CD1c-positive myeloid dendritic cell (primary cell): ENCODE measurements at regions not wholly inside any gene's neighbourhood (a gene's known extent, or its start where the extent isn't known, plus 50 kb on each side); places are given as distances from the start of the nearest gene placed in this dataset.
"Not testable (repeated sequence)": the region's sequence is repeated elsewhere in the genome, so short reads cannot be mapped to it uniquely, and the experiment has no call there.

Experiments
- DNase-seq: peaks from one replicate; pipeline ENCODE4 v3.0.0-alpha.2; 2016; ENCODE audit errors: extremely low spot score

DNA sequence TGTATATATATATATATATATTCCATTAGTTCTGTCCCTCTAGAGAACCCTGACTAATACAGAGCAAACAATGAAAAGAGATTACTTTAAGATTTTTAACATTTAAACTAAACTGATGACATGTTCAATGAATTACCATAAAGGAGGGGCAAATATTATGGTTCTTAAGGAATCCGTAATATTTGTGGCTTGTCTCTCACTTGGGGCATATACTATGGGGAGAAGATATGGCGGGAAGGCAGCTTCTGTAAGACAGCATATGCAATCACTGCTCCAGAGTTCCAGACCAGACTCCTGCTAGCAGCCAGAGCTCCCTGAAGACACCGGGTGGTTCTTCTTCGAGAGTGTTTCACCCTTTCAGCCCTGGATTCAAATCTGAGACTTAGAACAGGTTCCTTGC is 321.1 kb upstream of the NT5E start:
- no peak for DNase-seq

DNA sequence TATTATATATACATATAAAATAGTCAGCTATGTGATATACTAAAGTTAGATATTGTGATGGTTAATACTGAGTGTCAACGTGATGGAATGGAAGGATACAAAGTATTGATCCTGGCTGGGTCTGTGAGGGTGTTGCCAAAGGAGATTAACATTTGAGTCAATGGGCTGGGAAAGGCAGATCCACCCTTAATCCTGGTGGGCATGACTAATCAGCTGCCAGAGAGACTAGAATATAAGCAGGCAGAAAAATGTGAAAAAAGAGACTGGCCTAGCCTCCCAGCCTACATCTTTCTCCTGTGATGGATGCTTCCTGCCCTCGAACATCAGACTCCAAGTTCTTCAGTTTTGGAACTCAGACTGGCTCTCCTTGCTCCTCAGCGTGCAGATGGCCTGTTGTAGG is 321.6 kb upstream of the NT5E start:
- not testable (repeated sequence) for DNase-seq

- no peak for DNase-seq
Measured at GRCh38 chr6:85127696-85128243, 322.1 kb upstream of the NT5E start.

- no peak for DNase-seq
Measured at GRCh38 chr6:85127168-85127498, 322.8 kb upstream of the NT5E start.

DNA sequence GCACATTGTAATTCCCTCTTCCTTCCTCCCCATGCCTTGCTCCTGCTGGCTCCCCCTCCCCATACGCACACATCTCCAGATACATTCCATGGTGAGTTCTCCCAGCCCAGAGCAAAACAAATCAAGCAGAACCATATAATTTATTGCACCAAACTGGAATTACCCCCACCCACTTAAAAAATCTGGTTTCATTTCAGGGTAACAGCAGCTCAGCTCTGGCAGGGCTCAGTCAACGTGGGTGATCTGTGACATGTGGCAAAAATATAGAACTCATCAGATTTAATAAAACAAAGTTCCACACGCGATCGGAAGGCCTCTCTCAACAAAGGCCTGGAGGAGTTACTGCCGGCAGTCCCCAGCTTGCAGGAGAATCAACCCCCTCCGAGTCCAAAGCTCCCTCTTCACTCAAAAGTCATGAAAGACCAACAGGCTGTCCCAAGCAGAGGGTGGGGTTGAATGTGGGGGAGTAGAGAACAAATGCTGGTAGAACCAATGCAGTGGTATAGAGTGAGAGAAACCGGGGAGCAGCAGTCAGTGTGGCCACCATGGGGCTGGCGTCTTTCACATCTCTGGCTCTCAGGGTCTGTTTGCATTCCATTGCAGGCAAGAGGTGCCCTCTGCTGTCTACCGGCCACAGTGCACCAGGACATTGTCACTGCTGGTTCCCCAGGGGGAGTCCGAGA is 323.3 kb upstream of the NT5E start:
- DNase-seq = no peak

GRCh38 chr6:85125526-85125925 is 324.4 kb upstream of the NT5E start:
- DNase-seq = no peak

DNA sequence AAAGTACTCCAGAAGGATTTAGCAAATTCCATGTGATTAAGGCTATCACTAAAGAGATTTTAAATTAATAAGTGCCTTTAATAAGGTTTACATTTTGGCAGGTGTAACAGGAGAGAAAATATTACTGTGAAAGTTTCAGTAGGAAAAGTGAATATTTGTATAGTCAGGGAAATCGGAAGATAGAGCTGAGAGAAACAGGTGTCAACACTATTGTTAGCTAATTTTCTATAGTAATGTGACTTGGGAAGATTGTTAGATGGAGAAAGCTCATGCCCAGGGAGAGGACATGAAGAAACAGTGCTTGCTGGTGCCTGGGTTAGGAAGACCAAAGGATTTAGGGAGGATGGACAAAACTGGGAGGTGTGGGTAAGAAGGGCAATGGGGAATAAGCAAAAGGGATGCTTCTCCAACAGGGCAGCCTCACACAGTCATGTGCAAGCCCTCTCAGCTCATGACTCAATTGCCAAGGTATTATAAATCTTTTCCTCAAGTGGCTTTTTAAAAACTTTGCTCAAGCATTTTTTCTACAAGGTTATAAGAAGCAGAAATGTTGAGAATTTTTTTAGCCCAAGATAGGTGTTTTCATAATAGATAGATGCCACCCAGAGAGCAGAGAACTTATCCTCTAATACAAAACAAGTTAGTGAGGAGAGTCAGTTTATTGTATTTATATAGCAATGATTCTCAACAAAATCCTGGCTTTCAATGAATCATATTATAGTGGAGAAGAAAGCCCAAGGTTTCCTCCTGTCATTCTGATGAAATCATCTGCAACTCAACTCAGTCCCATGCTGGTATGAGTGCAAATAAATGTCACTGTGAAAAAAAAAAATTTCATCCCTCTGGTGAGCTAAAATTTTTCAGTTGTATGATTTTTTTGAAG is 325.2 kb upstream of the NT5E start:
- DNase-seq = no peak

- DNase-seq = no peak
Measured at GRCh38 chr6:85121158-85121557, 328.7 kb upstream of the NT5E start.

GRCh38 chr6:85118652-85119235 is 331.1 kb upstream of the NT5E start:
- no peak for DNase-seq

GRCh38 chr6:85118233-85118632 is 331.6 kb upstream of the NT5E start:
- no peak for DNase-seq

DNA sequence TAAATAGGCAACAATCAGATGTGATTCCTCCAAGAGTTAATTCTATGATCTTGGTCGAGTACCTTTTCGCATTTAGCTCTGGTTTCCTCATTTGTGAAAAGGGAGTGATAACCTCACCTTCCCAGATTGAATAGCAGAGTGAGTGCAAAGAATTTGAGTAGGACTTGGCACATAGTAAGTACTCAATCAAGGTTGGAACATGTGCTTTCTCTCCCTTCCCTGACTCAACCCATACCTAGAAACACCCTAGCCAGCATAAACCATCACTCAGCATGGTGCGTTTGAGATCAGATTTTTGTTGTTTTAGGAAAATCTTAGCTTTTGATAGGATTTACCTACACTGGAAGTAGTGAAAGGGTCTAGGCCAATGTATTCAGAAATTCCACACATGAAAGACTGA is 333.4 kb upstream of the NT5E start:
- no peak for DNase-seq

- DNase-seq = no peak
Measured at GRCh38 chr6:85115876-85116275, 334.0 kb upstream of the NT5E start.

DNA sequence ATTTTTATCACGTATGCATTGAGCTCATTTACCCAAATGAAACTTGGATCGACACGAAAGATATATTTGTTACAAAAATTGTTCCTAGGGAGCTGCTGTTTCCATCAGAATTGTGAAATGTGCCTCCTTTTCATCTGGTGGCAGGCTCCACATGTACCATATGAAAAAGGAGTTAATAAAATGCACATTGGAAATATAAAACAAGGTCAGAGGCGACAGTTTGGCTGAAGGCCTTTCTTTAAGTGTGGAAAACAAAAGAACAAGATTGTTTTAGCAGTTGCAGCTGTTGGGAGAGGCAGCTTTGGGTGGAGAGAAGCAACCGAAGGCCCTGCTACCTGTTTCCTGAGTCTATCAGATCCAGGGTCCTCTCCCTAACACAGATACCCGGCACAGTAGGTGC is 334.5 kb upstream of the NT5E start:
- no peak for DNase-seq

DNA sequence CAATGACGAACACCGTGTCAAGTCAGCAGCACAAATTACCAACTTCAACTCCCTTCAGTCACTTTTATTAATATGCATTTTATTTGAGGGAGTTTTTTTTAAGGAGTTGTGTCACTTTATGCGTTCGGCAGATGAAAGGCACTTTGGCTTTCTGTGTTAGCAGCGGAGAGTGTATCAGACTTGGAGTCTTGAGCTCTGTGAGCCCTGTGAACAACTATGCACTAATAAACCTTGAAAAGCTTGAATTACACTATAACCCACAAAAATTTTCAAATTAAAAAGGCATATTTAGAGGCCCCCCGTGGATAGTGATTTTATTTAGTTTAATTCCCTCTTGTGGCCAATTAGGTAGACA is 335.3 kb upstream of the NT5E start:
- DNase-seq = no peak

DNA sequence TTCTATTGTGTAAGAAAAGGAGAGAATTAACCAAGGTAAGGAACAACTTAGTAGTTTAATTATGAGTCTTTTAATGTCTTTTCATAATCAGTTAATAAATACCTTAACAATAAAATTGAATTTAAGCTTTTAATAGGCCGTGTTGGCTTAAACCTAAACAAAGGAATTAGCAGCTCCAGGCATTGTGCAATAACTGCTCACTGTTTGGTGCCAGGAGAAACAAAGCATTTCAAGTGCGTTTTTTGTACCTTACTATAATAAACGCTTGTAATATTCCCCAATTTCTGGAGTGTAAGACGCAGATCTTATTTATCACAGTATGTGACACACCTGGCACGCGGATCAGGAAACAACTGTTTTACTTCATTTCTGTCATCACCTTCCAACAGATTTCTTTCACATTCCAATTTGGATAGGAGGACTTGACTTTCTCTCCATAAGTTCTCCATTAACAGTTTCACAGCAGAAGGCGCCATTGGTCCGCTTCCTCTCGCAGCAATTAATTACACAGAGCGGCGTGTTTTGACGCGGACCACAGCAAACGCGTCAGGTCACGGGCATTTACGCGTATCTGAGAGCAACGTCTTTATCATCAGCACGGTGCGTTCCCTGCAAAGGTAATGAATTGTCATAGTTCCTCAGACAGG is 335.8 kb upstream of the NT5E start:
- no peak for DNase-seq

DNA sequence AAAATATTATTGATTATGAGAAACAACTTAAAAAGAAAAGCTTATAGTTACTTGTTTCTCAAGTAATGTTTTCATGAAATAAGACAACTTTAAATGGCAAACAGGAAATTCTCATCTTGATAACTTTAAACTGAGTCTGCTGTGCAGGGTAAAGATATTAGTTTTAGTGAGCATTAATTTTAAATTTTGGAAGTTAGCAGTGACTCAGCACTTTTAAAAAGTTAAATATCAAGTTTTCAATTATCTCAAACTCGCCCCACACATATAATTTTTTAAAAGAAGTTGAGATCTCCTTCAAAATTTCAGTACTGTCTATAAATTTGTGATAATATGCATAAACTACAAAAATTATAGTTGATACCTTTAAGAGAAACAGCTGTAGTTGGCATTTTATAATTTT is 337.3 kb upstream of the NT5E start:
- no peak for DNase-seq

GRCh38 chr6:85111481-85112011 is 338.3 kb upstream of the NT5E start:
- DNase-seq = no peak

DNA sequence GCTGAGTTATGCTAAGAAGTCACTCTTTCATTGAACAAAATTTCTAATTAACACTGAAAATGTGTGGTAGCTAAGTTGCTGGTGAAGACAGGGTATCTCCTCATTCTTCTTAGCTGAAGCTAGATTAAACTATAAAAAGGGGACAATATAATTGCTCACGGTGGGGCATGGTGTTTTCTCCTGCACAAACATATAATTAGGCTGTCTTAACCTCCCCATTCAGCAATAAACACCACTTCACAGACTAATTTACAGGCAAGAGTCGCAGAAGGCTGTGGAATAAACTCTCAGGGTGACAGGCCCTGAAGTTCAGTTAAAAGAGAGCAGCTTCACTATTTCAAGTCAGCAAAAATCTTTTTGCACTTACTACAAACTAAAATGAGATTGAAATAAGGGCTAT is 338.9 kb upstream of the NT5E start:
- DNase-seq = no peak

- DNase-seq = no peak
Measured at GRCh38 chr6:85107701-85108100, 342.2 kb upstream of the NT5E start.

- no peak for DNase-seq
Measured at GRCh38 chr6:85096976-85097375, 332.6 kb upstream of the TBX18 start.

GRCh38 chr6:85092226-85092625 is 327.8 kb upstream of the TBX18 start:
- no peak for DNase-seq

GRCh38 chr6:85089255-85089654 is 324.9 kb upstream of the TBX18 start:
- DNase-seq = no peak
